B cell (primary cell): ENCODE measurements at regions not wholly inside any gene's neighbourhood (a gene's known extent, or its start where the extent isn't known, plus 50 kb on each side); places are given as distances from the start of the nearest gene placed in this dataset.

Experiments
- ATAC-seq: fragments of 200-7000 bp; cut with Tn5 transposase; one replicate; pipeline ENCODE4 v1.10.0; 2021; ENCODE audit warnings: low read depth, mild to moderate bottlenecking, moderate number of reproducible peaks, moderate library complexity
- CTCF ChIA-PET: fragments of 350-600 bp; sonication (Branson Sonifier 250); formaldehyde crosslinking; loops from one replicate; lab custom pipeline; 2021; ENCODE audit warnings: antibody characterized with exemption, inconsistent platforms; lab: Charles Lee
- POLR2A ChIA-PET: fragments of 350-600 bp; sonication (Branson Sonifier 250); formaldehyde crosslinking; loops from one replicate; lab custom pipeline; 2021; ENCODE audit warnings: antibody characterized with exemption; lab: Charles Lee
- DNase-seq: peaks from one replicate; pipeline ENCODE4 v3.0.0; 2013
- H2AFZ ChIP-seq: 2 replicates; pipeline ENCODE4 v1.6.1; 2012; ENCODE audit warnings: mild to moderate bottlenecking, low read depth, low read length; ENCODE audit not compliant: insufficient read depth, poor library complexity, severe bottlenecking
- H3K27ac ChIP-seq, 2 donors: 1 replicate in 1 of 2; 2 replicates in 1 of 2; pipeline ENCODE4 v1.5.1; 2012 to 2013; ENCODE audit warnings: low read length in 2 of 2, mild to moderate bottlenecking in 2 of 2, moderate library complexity in 1 of 2
- H3K27me3 ChIP-seq, 4 experiments: fragments of 200-600 bp in 1 of 4; sonication (generic) in 1 of 4; replicated peaks in 1 of 4; 1 replicate in 2 of 4; 2 replicates in 2 of 4; pipeline versions ENCODE4 v1.6.1 to v1.7.0; 2013 to 2016; ENCODE audit warnings: low read length in 3 of 4, mild to moderate bottlenecking in 2 of 4, mixed read lengths in 1 of 4, moderate library complexity in 1 of 4; ENCODE audit not compliant: insufficient read depth in 4 of 4, control insufficient read depth in 3 of 4; ENCODE audit errors: control extremely low read depth in 1 of 4
- H3K36me3 ChIP-seq, 2 experiments: replicated peaks in 1 of 2; 1 replicate in 1 of 2; 2 replicates in 1 of 2; pipeline versions ENCODE4 v1.6.1 to v1.7.1; 2013; ENCODE audit warnings: low read length in 1 of 2; ENCODE audit not compliant: insufficient read depth in 2 of 2, control insufficient read depth in 1 of 2; ENCODE audit errors: control extremely low read depth in 1 of 2, extremely low read depth in 1 of 2
- H3K4me1 ChIP-seq, 2 donors: fragments of 200-600 bp in 1 of 2; sonication (generic) in 1 of 2; 1 replicate in 1 of 2; 2 replicates in 1 of 2; pipeline versions ENCODE4 v1.5.1 to v1.6.1; 2013 to 2017; ENCODE audit warnings: low read length in 2 of 2; ENCODE audit not compliant: control insufficient read depth in 2 of 2, insufficient read depth in 2 of 2
- H3K4me2 ChIP-seq: replicated peaks from 2 replicates; pipeline ENCODE3; 2012; ENCODE audit warnings: mild to moderate bottlenecking, low read depth, low read length; ENCODE audit not compliant: poor library complexity, severe bottlenecking
- H3K4me3 ChIP-seq, 5 experiments: fragments of 200-600 bp in 1 of 5; sonication (generic) in 1 of 5; 1 replicate in 3 of 5; 2 replicates in 2 of 5; pipeline versions ENCODE4 v1.5.1 to v1.7.0; 2011 to 2016; ENCODE audit warnings: low read length in 4 of 5, mild to moderate bottlenecking in 4 of 5, low read depth in 2 of 5, control low read depth in 1 of 5, moderate library complexity in 1 of 5; ENCODE audit not compliant: insufficient read depth in 1 of 5; ENCODE audit errors: control extremely low read depth in 1 of 5, extremely low read depth in 1 of 5
- H3K79me2 ChIP-seq: fragments of 200-600 bp; sonication (generic); one replicate; pipeline ENCODE4 v1.6.0; 2016; ENCODE audit warnings: low read length; ENCODE audit not compliant: control insufficient read depth, insufficient read depth
- H3K9ac ChIP-seq: fragments of 200-600 bp; sonication (generic); 2 replicates; pipeline ENCODE4 v1.6.1; 2017; ENCODE audit warnings: mild to moderate bottlenecking, low read length, moderate library complexity
- H3K9me3 ChIP-seq, 3 donors: one replicate each; pipeline versions ENCODE4 v1.6.1 to v1.7.1; 2013; ENCODE audit warnings: low read length in 2 of 3; ENCODE audit not compliant: control insufficient read depth in 2 of 3, insufficient read depth in 1 of 3; ENCODE audit errors: control extremely low read depth in 1 of 3
- H4K20me1 ChIP-seq: 2 replicates; pipeline ENCODE4 v1.6.0; 2012; ENCODE audit warnings: mild to moderate bottlenecking, low read length; ENCODE audit not compliant: insufficient read depth, control insufficient read depth, poor library complexity, severe bottlenecking
- H3K27ac Mint-ChIP-seq: one replicate; pipeline ENCODE4 v1.8.0; 2021; ENCODE audit warnings: mixed read lengths
- H3K27me3 Mint-ChIP-seq: one replicate; pipeline ENCODE4 v1.8.0; 2021; ENCODE audit warnings: mixed read lengths
- H3K4me1 Mint-ChIP-seq: one replicate; pipeline ENCODE4 v1.8.0; 2021; ENCODE audit warnings: mixed read lengths
- H3K4me3 Mint-ChIP-seq: one replicate; pipeline ENCODE4 v1.8.0; 2021; ENCODE audit warnings: mixed read lengths
- H3K9me3 Mint-ChIP-seq: one replicate; pipeline ENCODE4 v1.8.0; 2022; ENCODE audit warnings: mixed read lengths; ENCODE audit not compliant: insufficient read depth
- EZH2 ChIP-seq: IDR thresholded peaks from 2 replicates; pipeline ENCODE4 v1.6.1; 2012; ENCODE audit warnings: borderline replicate concordance, low read depth, mild to moderate bottlenecking, moderate library complexity, low read length; ENCODE audit not compliant: insufficient read depth, poor library complexity, severe bottlenecking
- WGBS: methylation state at CpG from one replicate; pipeline ENCODE4 v1.1.5; 2013; ENCODE audit warnings: missing lambda C conversion rate; ENCODE audit not compliant: insufficient coverage; 5-methylcytosine and 5-hydroxymethylcytosine counted together
- intact Hi-C: fragments of 100-400 bp; cut with micrococcal nuclease; formaldehyde crosslinking; loops from one replicate; pipeline ENCODE4 v1.10.0; 2022
- TF ChIP-seq, protein P1 (sequence below): fragments of 200-600 bp; IDR thresholded peaks from one replicate; pipeline ENCODE4 v1.8.0; 2022; ENCODE audit warnings: antibody characterized with exemption, mild to moderate bottlenecking

DNA sequence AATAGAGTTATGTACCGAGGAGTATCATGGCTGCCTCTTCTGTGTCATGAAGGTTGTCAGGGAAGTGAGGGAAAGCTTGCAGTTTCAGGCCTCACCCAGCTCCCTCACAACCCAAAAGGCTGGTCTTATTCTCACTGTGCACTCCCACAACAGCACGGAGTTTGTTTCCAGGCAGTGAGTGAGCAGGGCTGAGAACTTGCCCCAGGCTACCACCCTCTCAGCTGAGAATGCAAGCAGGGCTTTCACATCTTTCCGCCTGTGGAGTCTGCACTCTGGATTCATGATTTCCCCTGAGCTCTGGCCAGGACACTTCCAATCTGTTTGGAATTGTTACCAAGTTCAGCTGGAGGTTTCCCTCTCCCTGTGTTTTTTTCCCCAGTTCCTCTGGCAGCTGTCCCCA, 2284.7 kb upstream of the PCDH20 start:
- peaks cover 9% of the 10 kb centered on the region for H3K9me3 Mint-ChIP-seq

DNA sequence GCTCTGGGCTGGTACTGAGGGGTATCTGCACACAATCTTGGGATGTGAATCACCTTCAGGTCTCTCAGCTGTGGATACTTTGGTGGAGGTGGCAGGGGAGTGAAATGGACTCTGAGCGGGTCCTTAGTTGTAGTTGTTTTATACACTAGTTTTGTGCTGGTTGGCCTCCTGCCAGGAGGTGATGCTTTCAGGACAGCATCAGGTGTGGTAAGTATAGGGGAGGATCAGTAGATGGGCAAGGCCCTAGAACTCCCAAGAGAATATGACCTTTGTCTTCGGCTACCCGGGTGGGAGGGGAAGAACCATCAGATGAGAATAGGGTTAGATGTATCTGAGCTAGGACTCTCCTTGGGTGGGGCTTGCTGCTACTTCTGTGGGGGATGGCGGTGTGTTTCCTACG, 2284.3 kb upstream of the PCDH20 start:
- Mint-ChIP-seq H3K9me3 (peaks cover 7% of the 10 kb centered on the region), H3K27ac (no peak overlapping the region), H3K27me3 (no peaks in the 10 kb centered on the region), H3K4me1 (no peaks in the 10 kb centered on the region), H3K4me3 (no peak overlapping the region)
- 94% methylated on average over 2 of the region's 5 CpGs for WGBS
- Histone ChIP-seq H3K4me3 (no peak overlapping the region), H3K27ac (no peak overlapping the region), H3K4me2 (no peak overlapping the region), H3K9me3 (peaks cover 0 to 8% (median 0%) of the 10 kb centered on the region in 3 donors), H3K4me1 (no peaks in the 10 kb centered on the region), H3K27me3 (no peaks in the 10 kb centered on the region), H2AFZ (no peak overlapping the region), H3K9ac (no peak overlapping the region), H3K36me3 (no peaks in the 10 kb centered on the region), H3K79me2 (no peaks in the 10 kb centered on the region), H4K20me1 (no peaks in the 10 kb centered on the region)
- DNase-seq (no peak), ATAC-seq (no peak)
- ChIA-PET POLR2A (no interaction called here), CTCF (no interaction called here)
- TF ChIP-seq, protein P1, sequence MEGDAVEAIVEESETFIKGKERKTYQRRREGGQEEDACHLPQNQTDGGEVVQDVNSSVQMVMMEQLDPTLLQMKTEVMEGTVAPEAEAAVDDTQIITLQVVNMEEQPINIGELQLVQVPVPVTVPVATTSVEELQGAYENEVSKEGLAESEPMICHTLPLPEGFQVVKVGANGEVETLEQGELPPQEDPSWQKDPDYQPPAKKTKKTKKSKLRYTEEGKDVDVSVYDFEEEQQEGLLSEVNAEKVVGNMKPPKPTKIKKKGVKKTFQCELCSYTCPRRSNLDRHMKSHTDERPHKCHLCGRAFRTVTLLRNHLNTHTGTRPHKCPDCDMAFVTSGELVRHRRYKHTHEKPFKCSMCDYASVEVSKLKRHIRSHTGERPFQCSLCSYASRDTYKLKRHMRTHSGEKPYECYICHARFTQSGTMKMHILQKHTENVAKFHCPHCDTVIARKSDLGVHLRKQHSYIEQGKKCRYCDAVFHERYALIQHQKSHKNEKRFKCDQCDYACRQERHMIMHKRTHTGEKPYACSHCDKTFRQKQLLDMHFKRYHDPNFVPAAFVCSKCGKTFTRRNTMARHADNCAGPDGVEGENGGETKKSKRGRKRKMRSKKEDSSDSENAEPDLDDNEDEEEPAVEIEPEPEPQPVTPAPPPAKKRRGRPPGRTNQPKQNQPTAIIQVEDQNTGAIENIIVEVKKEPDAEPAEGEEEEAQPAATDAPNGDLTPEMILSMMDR = no peak
- TF ChIP-seq EZH2 = no peak
- intact Hi-C loops = no loop called here

More for the DNA sequence above, 2284.7 kb upstream of the PCDH20 start:
- no peak for ATAC-seq
- H4K20me1 ChIP-seq = no peaks in the 10 kb centered on the region
- no peak for DNase-seq
- no peak overlapping the region for H3K9ac ChIP-seq
- H3K79me2 ChIP-seq = no peaks in the 10 kb centered on the region
- no peaks in the 10 kb centered on the region for H3K27me3 ChIP-seq
- no peak overlapping the region for H3K4me3 ChIP-seq
- ChIA-PET POLR2A (no interaction called here), CTCF (no interaction called here)
- H3K27ac ChIP-seq = no peak overlapping the region
- H3K9me3 ChIP-seq = peaks cover 0 to 8% (median 0%) of the 10 kb centered on the region in 3 donors
- Mint-ChIP-seq H3K27me3 (no peaks in the 10 kb centered on the region), H3K4me1 (no peaks in the 10 kb centered on the region), H3K27ac (no peak overlapping the region), H3K4me3 (no peak overlapping the region)
- WGBS = 98% methylated on average over 3 of the region's 3 CpGs
- H3K4me2 ChIP-seq = no peak overlapping the region
- no peaks in the 10 kb centered on the region for H3K36me3 ChIP-seq
- H2AFZ ChIP-seq = no peak overlapping the region
- intact Hi-C loops = no loop called here
- no peaks in the 10 kb centered on the region for H3K4me1 ChIP-seq
- TF ChIP-seq, protein P1 = no peak
- no peak for TF ChIP-seq EZH2
